AG08395 (cell line): ENCODE measurements at regions not wholly inside any gene's neighbourhood (a gene's known extent, or its start where the extent isn't known, plus 50 kb on each side); places are given as distances from the start of the nearest gene placed in this dataset.
"Not testable (repeated sequence)": the region's sequence is repeated elsewhere in the genome, so short reads cannot be mapped to it uniquely, and the experiment has no call there.

Experiments
- DNase-seq: peaks from one replicate; pipeline ENCODE4 v3.0.0; 2012; ENCODE audit warnings: mixed read lengths, low spot score

GRCh38 chr20:5696011-5696559 is 54.1 kb upstream of the SHLD1 start:
- peak; percentile 45 for DNase-seq

- no peak for DNase-seq
Measured at GRCh38 chr20:5691918-5692618, 58.1 kb upstream of the SHLD1 start.

- DNase-seq, result no peak
Measured at GRCh38 chr20:5689463-5689862, 60.7 kb upstream of the SHLD1 start.

GRCh38 chr20:5688431-5688972 is 61.7 kb upstream of the SHLD1 start:
- DNase-seq, result no peak

- no peak for DNase-seq
Measured at GRCh38 chr20:5687884-5688283, 62.3 kb upstream of the SHLD1 start.

GRCh38 chr20:5686384-5687105 is 63.7 kb upstream of the SHLD1 start:
- DNase-seq, result no peak

GRCh38 chr20:5682556-5682955 is 67.6 kb upstream of the SHLD1 start:
- not testable (repeated sequence) for DNase-seq

- no peak for DNase-seq
Measured at GRCh38 chr20:5680192-5680591, 69.4 kb upstream of the GPCPD1 start.

- DNase-seq, result no peak
Measured at GRCh38 chr20:5678777-5679176, 68.0 kb upstream of the GPCPD1 start.

GRCh38 chr20:5677944-5678343 is 67.1 kb upstream of the GPCPD1 start:
- not testable (repeated sequence) for DNase-seq

- no peak for DNase-seq
Measured at GRCh38 chr20:5677389-5677788, 66.6 kb upstream of the GPCPD1 start.

- DNase-seq, result no peak
Measured at GRCh38 chr20:5675103-5676091, 64.6 kb upstream of the GPCPD1 start.

- no peak for DNase-seq
Measured at GRCh38 chr20:5674176-5674660, 63.4 kb upstream of the GPCPD1 start.

- no peak for DNase-seq
Measured at GRCh38 chr20:5670874-5671273, 60.1 kb upstream of the GPCPD1 start.

GRCh38 chr20:5670036-5670536 is 59.3 kb upstream of the GPCPD1 start:
- DNase-seq, result no peak

GRCh38 chr20:5668529-5668868 is 57.7 kb upstream of the GPCPD1 start:
- DNase-seq, result no peak

- no peak for DNase-seq
Measured at GRCh38 chr20:5667705-5668528, 57.1 kb upstream of the GPCPD1 start.

- DNase-seq, result no peak
Measured at GRCh38 chr20:5665417-5665816, 54.6 kb upstream of the GPCPD1 start.

GRCh38 chr20:5663396-5663795 is 52.6 kb upstream of the GPCPD1 start:
- no peak for DNase-seq

- DNase-seq, result no peak
Measured at GRCh38 chr20:5662769-5663168, 52.0 kb upstream of the GPCPD1 start.

GRCh38 chr20:5660756-5661155 is 50.0 kb upstream of the GPCPD1 start:
- not testable (repeated sequence) for DNase-seq
